IPS DF 6.9 (cell line): ENCODE measurements at regions not wholly inside any gene's neighbourhood (a gene's known extent, or its start where the extent isn't known, plus 50 kb on each side); places are given as distances from the start of the nearest gene placed in this dataset.

Experiments
- DNase-seq: peaks from one replicate; pipeline ENCODE4 v3.0.0-alpha.2; 2013; ENCODE audit warnings: low read depth, low spot score
- H3K27ac ChIP-seq: one replicate; pipeline ENCODE4 v1.5.1; 2013; ENCODE audit warnings: low read length, control low read depth
- H3K27me3 ChIP-seq: 2 replicates; pipeline ENCODE4 v1.6.1; 2013; ENCODE audit warnings: mild to moderate bottlenecking, low read length; ENCODE audit not compliant: control insufficient read depth, insufficient read depth
- H3K36me3 ChIP-seq: 2 replicates; pipeline ENCODE4 v1.6.1; 2013; ENCODE audit warnings: low read length; ENCODE audit not compliant: control insufficient read depth, insufficient read depth
- H3K4me1 ChIP-seq: 2 replicates; pipeline ENCODE4 v1.6.1; 2013; ENCODE audit warnings: low read length; ENCODE audit not compliant: control insufficient read depth, insufficient read depth
- H3K4me3 ChIP-seq: 2 replicates; pipeline ENCODE4 v1.5.1; 2013; ENCODE audit warnings: mild to moderate bottlenecking, low read length
- H3K9me3 ChIP-seq: 2 replicates; pipeline ENCODE4 v1.6.1; 2013; ENCODE audit warnings: low read length, inconsistent platforms; ENCODE audit not compliant: control insufficient read depth, insufficient read depth
- WGBS: extraction: QIAGEN DNeasy Blood & Tissue Kit; methylation state at CpG from one replicate; pipeline ENCODE4 v1.1.7; 2013; ENCODE audit warnings: mixed read lengths, missing lambda C conversion rate; ENCODE audit not compliant: insufficient read length, insufficient coverage; 5-methylcytosine and 5-hydroxymethylcytosine counted together

DNA sequence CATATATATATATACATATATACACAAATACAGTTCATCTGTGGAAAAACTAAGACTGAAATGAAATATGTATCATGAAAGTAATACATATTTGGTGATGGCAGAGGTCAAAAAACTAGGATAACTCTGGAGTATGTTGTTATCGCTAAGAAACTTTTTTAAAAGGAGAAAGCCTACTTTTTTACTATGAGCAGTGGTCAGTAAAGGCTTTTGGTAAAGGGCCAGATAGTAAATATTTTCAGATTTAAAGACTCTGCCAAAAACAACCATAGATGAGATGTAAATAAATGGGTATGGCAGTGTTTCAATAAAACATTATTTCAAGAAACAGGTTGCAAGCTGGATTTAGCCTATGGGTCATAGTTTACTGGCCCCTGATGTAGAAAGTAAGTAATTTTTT lies 93.8 kb upstream of the TGFBR2 start:
- Histone ChIP-seq H3K4me1 (no peaks in the 10 kb centered on the region), H3K4me3 (no peak overlapping the region), H3K9me3 (no peaks in the 10 kb centered on the region), H3K27me3 (no peaks in the 10 kb centered on the region), H3K27ac (no peak overlapping the region), H3K36me3 (no peaks in the 10 kb centered on the region)
- DNase-seq = no peak
- no CpG with 5 or more reads among the region's 1 CpG for WGBS

DNA sequence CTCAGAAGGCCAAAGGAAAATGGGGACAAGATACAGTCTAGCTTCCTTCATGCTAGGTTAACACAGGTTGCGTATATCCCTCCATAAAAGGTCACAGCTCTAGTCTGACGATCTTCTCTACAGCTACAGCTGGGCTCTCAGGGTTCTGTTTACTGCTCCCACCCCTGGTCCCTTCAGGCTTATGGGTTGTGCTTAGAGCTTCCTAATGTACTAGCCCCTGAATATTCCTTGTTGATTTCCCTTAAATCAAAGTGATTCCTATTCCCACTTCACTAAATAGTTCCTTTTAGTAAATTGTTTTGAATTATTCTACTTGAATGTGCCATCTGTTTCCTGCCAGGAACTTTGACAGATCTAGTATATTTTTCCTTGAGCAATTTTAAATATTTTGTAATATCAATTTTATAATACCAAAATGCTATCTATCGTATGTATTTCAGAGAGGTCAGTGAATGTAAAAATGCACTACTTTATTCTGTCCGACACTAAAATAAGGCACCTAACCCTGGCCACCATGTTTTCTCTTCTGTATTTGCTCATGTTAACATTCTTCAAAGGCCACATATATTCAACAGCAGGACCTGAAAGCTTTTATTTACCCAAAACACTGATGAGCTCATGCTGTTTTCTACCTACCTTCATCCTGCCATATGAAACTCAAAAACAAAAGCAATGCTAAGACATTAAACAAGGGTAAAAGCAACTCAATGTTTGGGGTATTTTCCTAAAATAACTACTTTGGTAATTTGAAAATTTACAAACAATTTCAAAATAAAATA lies 92.8 kb upstream of the TGFBR2 start:
- no peak overlapping the region for H3K27ac ChIP-seq
- H3K27me3 ChIP-seq = no peaks in the 10 kb centered on the region
- no peak overlapping the region for H3K4me3 ChIP-seq
- H3K4me1 ChIP-seq = no peaks in the 10 kb centered on the region
- no peaks in the 10 kb centered on the region for H3K36me3 ChIP-seq
- no CpG with 5 or more reads among the region's 4 CpGs for WGBS
- H3K9me3 ChIP-seq = no peaks in the 10 kb centered on the region
- no peak for DNase-seq

DNA sequence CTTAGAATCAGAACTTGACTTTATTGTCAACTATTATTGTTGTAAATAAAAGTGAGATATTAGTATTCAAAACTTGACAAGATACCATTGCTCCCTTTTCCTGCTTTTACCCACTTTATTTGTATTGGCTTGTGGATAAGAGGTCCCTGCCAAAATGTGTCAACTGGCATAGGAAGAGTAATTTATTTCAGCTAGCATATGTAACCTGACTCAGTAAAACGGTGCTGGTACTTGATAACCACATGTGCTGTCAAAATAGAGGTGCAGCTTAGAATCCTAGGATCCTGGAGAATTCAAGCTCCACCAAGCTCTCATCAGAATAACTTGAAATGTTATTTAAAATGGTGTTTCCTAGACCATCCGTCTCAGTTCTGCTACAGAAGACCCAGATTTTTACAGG lies 90.2 kb upstream of the TGFBR2 start:
- Histone ChIP-seq H3K36me3 (no peaks in the 10 kb centered on the region), H3K4me1 (no peaks in the 10 kb centered on the region), H3K9me3 (no peaks in the 10 kb centered on the region), H3K4me3 (no peak overlapping the region), H3K27me3 (no peaks in the 10 kb centered on the region), H3K27ac (no peak overlapping the region)
- DNase-seq = no peak
- WGBS = no CpG with 5 or more reads among the region's 2 CpGs

GRCh38 chr3:30518181-30518864 lies 88.1 kb upstream of the TGFBR2 start:
- no peaks in the 10 kb centered on the region for H3K36me3 ChIP-seq
- H3K9me3 ChIP-seq = no peaks in the 10 kb centered on the region
- H3K27ac ChIP-seq = no peak overlapping the region
- no peaks in the 10 kb centered on the region for H3K4me1 ChIP-seq
- WGBS = no CpG with 5 or more reads among the region's 4 CpGs
- H3K4me3 ChIP-seq = no peak overlapping the region
- no peak for DNase-seq
- no peaks in the 10 kb centered on the region for H3K27me3 ChIP-seq

- no peaks in the 10 kb centered on the region for H3K4me1 ChIP-seq
- H3K4me3 ChIP-seq = no peak overlapping the region
- DNase-seq = no peak
- H3K27ac ChIP-seq = no peak overlapping the region
- no peaks in the 10 kb centered on the region for H3K27me3 ChIP-seq
- H3K36me3 ChIP-seq = no peaks in the 10 kb centered on the region
- no peaks in the 10 kb centered on the region for H3K9me3 ChIP-seq
Observed at GRCh38 chr3:30518872-30519271, 87.5 kb upstream of the TGFBR2 start.

- WGBS = no CpG with 5 or more reads among the region's 2 CpGs
- no peak for DNase-seq
- no peak overlapping the region for H3K4me3 ChIP-seq
- H3K36me3 ChIP-seq = no peaks in the 10 kb centered on the region
- H3K4me1 ChIP-seq = no peaks in the 10 kb centered on the region
- no peak overlapping the region for H3K27ac ChIP-seq
- no peaks in the 10 kb centered on the region for H3K27me3 ChIP-seq
- no peaks in the 10 kb centered on the region for H3K9me3 ChIP-seq
Observed at GRCh38 chr3:30520699-30521098, 85.7 kb upstream of the TGFBR2 start.

DNA sequence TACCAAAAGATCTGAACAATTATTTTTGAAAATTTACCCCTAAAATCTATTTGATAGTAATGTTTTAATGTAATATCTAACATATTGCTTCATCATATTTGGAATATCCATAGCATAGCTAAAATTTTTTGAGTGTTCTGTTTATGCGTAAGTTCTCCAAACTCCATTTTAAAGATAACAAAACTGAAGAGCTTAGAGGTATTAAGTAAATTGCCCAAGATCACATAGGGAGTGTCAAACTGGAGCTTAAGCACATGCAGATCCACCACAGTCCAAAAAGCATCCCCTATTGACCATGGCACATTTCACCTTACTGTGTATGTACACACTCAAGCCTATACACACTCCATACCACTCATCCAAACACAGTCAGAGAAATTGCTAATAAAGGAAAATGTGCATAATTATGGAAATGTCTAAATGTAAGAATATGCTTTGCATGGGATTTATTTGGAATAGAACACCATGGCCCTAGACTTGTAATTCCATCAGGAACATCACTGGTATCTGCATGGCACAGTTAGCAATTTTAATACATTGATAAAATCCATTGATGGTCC lies 85.2 kb upstream of the TGFBR2 start:
- no peaks in the 10 kb centered on the region for H3K36me3 ChIP-seq
- H3K27ac ChIP-seq = no peak overlapping the region
- no peak overlapping the region for H3K4me3 ChIP-seq
- WGBS = no CpG with 5 or more reads among the region's 1 CpG
- H3K9me3 ChIP-seq = no peaks in the 10 kb centered on the region
- H3K4me1 ChIP-seq = no peaks in the 10 kb centered on the region
- no peak for DNase-seq
- no peaks in the 10 kb centered on the region for H3K27me3 ChIP-seq

DNA sequence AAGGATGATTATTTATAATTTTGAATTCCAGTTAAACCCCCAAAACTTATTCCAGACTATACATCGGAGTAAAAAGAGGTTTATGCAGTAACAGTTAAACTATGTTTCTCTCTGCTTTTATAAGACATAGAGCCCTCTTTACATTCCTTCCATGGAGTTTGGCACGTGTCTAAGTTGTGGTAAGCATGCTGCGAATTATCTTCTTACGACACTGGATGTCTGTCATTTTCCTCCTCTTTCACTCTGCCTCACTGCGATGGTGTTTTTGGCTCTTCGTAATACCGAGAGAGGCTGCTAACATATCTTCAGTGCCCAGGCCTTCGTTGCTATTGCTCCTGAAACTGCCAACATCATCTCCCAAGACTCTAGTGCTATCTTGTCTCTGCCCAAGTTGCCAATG lies 83.9 kb upstream of the TGFBR2 start:
- Histone ChIP-seq H3K4me3 (no peak overlapping the region), H3K4me1 (no peaks in the 10 kb centered on the region), H3K36me3 (no peaks in the 10 kb centered on the region), H3K27me3 (no peaks in the 10 kb centered on the region), H3K27ac (no peak overlapping the region), H3K9me3 (no peaks in the 10 kb centered on the region)
- WGBS = no CpG with 5 or more reads among the region's 8 CpGs
- DNase-seq = no peak

DNA sequence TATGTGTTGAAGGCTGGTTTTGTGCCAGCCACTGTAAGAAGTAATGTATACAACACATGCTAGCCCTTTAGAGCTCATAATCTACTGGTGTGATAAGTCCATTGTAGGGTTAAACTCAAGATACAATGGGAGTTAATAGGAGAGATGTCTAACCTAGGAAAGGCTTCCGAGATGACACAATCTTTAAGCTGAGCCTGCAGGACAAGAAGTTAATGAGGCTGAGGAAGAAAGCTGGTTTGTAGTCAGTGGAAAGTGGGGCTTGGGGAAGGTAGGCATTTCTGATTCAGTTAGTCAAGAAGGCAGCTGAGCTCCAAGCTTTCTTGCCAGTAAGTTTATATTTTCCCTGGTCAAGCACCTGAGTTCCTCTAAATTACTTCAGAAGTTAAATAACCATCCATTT lies 83.0 kb upstream of the TGFBR2 start:
- no peak for DNase-seq
- Histone ChIP-seq H3K4me3 (no peak overlapping the region), H3K4me1 (no peaks in the 10 kb centered on the region), H3K36me3 (no peaks in the 10 kb centered on the region), H3K27ac (no peak overlapping the region), H3K9me3 (no peaks in the 10 kb centered on the region), H3K27me3 (no peaks in the 10 kb centered on the region)
- no CpG with 5 or more reads among the region's 1 CpG for WGBS

DNA sequence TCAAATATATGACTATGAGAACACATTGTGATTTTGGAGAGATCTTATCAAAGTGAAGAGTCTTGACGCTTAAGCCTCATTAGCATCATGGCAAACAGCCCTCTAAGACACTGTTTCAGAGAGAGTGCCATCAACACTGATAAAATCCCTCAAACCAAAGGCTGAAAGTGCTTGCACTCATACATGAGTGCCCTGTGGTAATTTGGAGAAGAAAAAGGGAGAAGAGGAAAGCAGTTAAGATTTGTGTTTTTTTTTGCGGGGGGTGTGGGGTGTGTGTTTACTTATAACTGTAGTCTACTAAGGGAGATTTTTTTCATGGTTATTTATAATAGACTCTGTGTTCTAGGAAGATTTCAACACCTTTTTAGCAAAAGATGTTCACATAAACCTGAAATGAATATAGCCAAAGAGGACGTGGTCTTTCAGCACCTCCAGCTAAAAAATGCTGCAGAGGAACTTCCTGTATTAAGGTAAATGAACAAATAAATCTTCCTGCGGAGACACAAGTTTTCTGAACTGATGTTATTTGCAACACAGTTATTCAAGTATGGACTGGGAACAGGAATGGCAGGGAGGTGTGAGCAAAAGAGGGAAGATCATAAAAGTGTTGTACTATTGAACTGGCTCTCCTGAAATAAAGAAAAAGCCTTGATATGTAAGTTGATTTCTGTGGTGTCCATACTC lies 81.9 kb upstream of the TGFBR2 start:
- Histone ChIP-seq H3K36me3 (no peaks in the 10 kb centered on the region), H3K27me3 (no peaks in the 10 kb centered on the region), H3K9me3 (no peaks in the 10 kb centered on the region), H3K4me3 (no peak overlapping the region), H3K4me1 (no peaks in the 10 kb centered on the region), H3K27ac (no peak overlapping the region)
- no peak for DNase-seq
- WGBS = 100% methylated on average over 1 of the region's 4 CpGs
